HG03571 (cell line): ENCODE measurements at regions not wholly inside any gene's neighbourhood (a gene's known extent, or its start where the extent isn't known, plus 50 kb on each side); places are given as distances from the start of the nearest gene placed in this dataset.

ENCODE experiments used
- ATAC-seq: cut with Tn5 transposase; IDR thresholded peaks from one replicate; pipeline ENCODE4 v1.9.1; 2021; ENCODE audit not compliant: unreplicated experiment

- no peak for ATAC-seq
Measured at GRCh38 chr4:111537871-111538270, 607.4 kb upstream of the FAM241A start.

DNA sequence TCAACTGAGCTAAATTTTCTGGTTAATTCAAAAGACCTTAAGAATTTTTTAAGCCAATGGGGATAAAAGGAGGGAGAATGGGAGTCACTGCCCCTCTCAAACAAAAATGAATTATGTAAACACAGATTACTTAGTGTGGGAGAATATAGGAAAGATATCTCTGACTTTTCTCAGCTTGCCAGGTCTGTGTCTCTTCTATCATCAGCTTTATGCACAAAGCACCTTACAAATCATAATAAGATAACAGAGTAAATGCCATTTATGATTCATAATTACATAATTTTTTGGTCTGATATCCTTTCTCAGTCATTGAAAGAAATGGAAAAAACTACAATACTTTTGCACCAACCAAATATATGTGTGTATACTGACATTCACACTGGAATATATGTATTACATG, 604.6 kb upstream of the FAM241A start:
- no peak for ATAC-seq

DNA sequence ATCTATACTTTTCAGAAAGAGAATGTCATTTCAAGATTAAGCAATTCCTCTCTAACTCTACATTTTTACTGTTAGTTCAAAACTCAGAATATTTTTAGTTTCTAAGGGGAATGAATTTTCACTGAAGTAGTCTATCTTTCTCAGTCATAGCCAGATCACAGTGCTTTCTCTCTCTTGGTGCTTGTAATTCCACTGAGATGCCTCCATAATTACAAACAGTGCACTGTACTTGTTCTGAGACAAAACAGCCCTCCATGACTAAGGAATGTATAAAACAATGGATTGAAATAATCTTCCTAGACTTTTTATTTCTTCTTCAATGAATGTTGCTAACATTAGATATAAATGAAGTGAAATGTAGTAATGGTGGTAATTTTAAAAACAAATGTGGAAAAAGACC, 603.2 kb upstream of the FAM241A start:
- no peak for ATAC-seq

GRCh38 chr4:111546881-111547280, 598.4 kb upstream of the FAM241A start:
- no peak for ATAC-seq

- ATAC-seq: no peak
Measured at GRCh38 chr4:111556141-111556781, 589.0 kb upstream of the FAM241A start.

- ATAC-seq: no peak
Measured at GRCh38 chr4:111556851-111557250, 588.4 kb upstream of the FAM241A start.

GRCh38 chr4:111562826-111563225, 582.4 kb upstream of the FAM241A start:
- ATAC-seq: no peak

DNA sequence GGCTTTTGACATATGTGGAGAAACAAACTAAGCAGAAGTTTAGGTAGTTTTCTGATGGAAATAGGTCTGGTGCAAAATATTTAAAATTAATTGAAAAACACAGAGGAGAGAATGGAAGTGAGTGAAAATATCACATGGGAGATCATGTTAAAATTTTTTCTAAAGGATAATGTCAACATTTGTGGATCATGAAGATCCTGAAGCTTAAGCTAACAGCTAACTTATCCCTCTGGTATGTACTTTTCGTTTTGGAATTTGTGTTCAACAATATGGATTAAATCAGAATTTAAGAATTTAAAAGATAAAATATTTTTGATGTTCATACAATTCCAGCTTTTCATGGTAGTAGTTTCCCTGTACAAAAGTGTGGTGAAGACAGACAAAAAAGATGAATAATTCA, 572.8 kb upstream of the FAM241A start:
- ATAC-seq: no peak

DNA sequence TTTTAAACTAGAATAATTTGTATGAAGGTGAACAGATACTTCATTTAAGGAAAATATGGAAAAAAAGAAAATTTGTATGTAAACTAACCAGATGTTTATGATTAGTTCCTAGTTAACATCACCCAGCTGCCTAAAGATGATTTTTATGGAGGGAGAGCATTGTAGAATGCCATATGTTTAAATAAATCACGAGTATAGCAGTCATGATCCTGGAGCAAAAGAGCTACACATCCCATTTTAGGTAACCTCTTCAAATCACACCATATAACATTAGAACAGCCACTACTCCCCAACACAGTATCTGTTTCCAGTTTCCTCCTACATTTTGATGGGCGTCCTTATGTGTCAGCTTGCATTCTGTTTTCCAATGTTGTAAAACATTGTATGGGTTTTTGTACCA, 571.9 kb upstream of the FAM241A start:
- no peak for ATAC-seq

GRCh38 chr4:111579767-111580166, 565.5 kb upstream of the FAM241A start:
- ATAC-seq: no peak

GRCh38 chr4:111595456-111595855, 549.8 kb upstream of the FAM241A start:
- no peak for ATAC-seq

DNA sequence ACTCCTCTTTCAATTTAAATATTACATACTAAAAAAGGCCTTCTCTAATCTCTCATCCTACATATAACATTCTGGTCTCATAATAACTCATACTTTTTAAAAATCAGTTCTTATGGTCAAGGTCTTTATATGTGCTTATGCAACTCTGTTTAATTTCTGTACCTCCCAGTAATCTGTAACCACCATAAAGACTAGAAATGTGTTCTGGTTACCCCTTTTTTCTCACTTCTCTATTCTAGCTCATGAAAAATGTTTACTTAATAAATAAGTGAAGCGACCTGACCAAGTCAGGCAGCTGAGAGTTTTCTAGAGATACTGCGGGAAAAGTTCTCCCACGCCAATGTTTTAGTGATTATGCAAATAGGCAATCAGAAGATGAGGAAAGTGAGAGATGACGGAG, 548.8 kb upstream of the FAM241A start:
- ATAC-seq: no peak

DNA sequence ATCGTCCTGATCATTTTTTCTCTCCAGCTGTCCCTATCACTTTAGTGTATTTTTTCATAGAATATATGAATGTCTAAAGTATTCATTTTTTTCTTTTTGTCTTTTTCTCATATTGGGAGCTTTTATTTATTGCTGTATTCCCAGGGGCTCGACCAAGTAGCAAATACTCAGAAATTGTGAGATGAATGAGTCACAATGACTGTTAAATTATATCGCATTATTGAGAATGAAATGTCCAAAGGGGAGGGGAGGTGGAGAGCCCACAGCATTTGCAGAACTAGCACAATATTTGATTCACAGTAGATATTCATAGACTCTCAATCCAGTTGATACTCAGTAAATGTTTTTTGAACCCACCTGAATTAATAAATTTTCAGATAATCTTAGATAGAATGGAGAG, 543.6 kb upstream of the FAM241A start:
- ATAC-seq: no peak

- ATAC-seq: no peak
Measured at GRCh38 chr4:111602848-111603247, 542.4 kb upstream of the FAM241A start.

DNA sequence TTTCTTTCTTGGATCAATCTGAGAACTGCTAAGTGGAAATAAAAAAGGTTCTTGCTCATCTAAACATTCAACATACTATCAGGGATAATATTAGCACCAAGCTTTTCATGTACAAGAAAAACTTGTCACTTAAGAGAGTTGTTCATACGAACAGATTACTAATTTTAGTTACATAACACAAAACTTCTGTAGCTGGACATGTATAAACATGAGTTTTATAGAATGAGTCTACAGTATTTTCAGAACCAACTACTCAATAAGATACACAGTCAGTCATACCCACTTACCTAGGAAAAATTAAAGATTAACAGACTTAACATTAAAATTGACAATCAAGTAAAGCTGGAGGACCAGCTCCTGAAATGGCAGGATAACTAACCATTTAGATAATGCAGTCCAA, 540.1 kb upstream of the FAM241A start:
- ATAC-seq: no peak

DNA sequence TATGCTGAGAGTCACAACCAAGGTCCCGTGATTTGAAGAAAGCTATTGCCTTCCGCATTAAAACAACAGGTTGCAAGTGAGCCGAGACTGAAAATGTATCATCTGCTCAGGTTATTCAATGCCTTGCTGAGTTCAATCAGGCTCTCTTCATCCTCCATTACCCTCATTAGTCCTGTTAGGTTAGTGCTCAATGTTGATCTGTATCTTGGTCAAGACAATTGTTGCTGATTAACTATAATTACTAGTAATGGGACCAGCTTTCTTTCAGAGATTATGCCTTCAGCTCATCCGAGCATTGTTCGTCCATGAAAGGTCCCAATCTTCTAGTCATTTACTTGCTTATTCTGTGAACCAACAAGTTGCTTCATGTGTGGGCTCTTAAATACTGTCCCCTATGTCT, 534.6 kb upstream of the FAM241A start:
- ATAC-seq: no peak

GRCh38 chr4:111618908-111619307, 526.3 kb upstream of the FAM241A start:
- ATAC-seq: no peak

DNA sequence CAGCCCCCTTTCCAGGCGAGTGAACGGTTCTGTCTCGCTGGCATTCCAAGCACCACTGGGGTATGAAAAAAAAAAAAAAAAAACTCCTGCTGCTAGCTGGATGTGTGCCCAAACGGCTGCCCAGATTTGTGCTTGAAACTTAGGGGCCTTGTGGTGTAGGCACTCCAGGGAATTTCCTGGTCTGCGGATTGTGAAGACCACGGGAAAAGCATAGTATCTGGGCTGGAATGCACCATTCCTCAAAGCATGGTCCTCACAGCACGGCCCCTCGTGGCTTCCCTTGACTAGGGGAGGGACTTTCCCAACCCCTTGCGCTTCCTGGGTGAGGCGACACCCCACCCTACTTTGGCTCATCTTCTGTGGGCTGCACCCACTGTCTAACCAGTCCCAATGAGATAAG, 516.8 kb upstream of the FAM241A start:
- no peak for ATAC-seq

GRCh38 chr4:111630705-111631104, 514.5 kb upstream of the FAM241A start:
- ATAC-seq: no peak

- ATAC-seq: no peak
Measured at GRCh38 chr4:111631215-111631999, 513.8 kb upstream of the FAM241A start.

DNA sequence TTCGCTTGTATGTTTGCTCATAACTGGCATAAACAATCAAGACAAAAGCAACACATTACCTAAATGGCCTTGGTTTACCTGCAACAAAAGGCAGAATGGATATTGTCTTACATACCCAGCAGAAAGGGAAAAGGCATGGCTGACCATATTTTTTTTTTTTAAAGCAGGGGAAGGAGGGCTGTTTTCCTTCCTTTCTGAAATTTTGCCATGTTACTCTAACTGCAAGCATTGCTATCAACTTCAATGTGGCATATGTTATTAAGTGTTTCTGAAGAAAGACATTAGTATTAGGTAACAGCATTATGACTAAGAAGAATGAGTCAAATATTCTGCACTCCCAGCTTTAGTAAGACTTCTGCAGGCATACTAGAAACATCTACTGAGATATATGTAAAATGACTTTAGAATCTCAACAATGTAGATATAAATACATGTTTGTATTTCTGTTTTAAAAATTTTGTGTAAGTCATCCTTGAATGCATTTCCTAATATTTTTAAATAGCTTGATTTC, 512.6 kb upstream of the FAM241A start:
- no peak for ATAC-seq

DNA sequence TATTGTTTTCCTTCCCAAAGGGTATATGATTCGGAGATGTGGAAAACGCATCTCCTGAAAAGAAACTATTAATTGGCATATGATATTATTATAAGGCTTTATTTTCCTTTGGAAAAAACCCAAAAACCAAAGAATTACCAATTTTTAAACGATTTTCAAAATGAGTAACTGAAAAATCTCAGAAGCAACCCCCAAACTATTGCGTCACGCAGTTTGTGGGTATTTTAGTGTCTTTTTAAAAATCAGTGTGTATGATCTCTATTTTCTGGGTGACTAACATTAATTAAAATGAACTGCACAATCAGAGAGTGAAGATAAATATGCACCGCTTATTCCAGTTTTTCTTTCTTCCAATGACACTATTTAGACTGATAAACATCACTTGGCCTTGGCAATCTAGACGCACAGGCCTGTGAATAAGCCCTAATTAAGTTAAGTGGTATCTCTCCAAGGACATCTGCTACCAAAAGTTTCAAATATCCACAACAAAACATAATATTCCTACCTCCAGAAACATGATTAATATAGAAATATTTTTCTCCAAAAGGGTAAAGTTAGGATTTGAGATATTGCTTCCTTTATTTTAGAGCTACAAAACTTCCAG, 511.5 kb upstream of the FAM241A start:
- ATAC-seq: no peak
